HL-60 (cell line): ENCODE measurements at regions not wholly inside any gene's neighbourhood (a gene's known extent, or its start where the extent isn't known, plus 50 kb on each side); places are given as distances from the start of the nearest gene placed in this dataset.
"Not testable (repeated sequence)": the region's sequence is repeated elsewhere in the genome, so short reads cannot be mapped to it uniquely, and the experiment has no call there.

Experiments
- DNase-seq, 2 experiments: peaks; one replicate each; pipeline ENCODE4 v3.0.0-alpha.2; 2010 to 2020; ENCODE audit warnings: low read depth in 1 of 2, low spot score in 1 of 2
- H3K27ac ChIP-seq: fragments of 250-450 bp; sonication (Bioruptor Pico); replicated peaks from 2 replicates; pipeline ENCODE4 v1.5.1; 2020; ENCODE audit warnings: mild to moderate bottlenecking, moderate library complexity
- H3K27me3 ChIP-seq: fragments of 250-450 bp; sonication (Bioruptor Pico); 2 replicates; pipeline ENCODE4 v1.5.1; 2021; ENCODE audit warnings: mild to moderate bottlenecking, moderate library complexity; ENCODE audit not compliant: insufficient read depth, poor library complexity, severe bottlenecking
- H3K4me3 ChIP-seq: replicated peaks from 2 replicates; pipeline ENCODE4 v1.5.1; 2011; ENCODE audit warnings: mild to moderate bottlenecking, control low read depth, low read length; ENCODE audit not compliant: insufficient read depth
- GABPA ChIP-seq: IDR thresholded peaks from 2 replicates; pipeline ENCODE4 v1.6.1; 2012; ENCODE audit warnings: low read depth
- POLR2AphosphoS5 ChIP-seq: IDR thresholded peaks from 2 replicates; pipeline ENCODE4 v1.6.1; 2012; ENCODE audit warnings: low read depth
- SPI1 ChIP-seq: IDR thresholded peaks from 2 replicates; pipeline ENCODE4 v1.6.1; 2012; ENCODE audit warnings: low read depth, mild to moderate bottlenecking, borderline replicate concordance
- TF ChIP-seq, protein P1 (sequence below): IDR thresholded peaks from 2 replicates; pipeline ENCODE4 v1.6.1; 2012; ENCODE audit warnings: low read depth; ENCODE audit not compliant: insufficient replicate concordance
- TF ChIP-seq, protein P2 (sequence below): IDR thresholded peaks from one replicate; pipeline ENCODE4 v1.5.1; 2011; ENCODE audit warnings: low read length, control low read depth, inconsistent platforms; ENCODE audit not compliant: insufficient read depth

DNA sequence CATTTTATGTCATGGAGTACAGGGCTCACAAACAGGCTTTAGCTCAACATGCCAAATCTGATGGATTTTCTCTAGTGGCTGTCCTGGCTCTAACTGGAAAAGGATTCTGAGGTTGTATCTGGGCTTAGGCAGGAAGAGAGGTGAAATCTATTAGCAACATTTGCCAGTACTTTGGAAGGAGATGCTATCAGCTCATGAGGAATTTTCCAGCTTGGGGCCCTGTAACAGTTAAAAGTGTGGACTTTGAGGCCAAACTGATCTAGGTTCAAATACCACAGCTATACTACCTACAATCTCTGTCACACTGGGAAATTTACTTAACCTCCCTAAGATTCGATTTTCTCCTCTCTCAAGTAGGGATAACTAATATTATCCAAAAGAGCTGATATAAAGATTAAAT is 119.0 kb upstream of the HCCS start:
- Histone ChIP-seq H3K27me3 (no peaks in the 10 kb centered on the region), H3K27ac (no peak overlapping the region)

DNA sequence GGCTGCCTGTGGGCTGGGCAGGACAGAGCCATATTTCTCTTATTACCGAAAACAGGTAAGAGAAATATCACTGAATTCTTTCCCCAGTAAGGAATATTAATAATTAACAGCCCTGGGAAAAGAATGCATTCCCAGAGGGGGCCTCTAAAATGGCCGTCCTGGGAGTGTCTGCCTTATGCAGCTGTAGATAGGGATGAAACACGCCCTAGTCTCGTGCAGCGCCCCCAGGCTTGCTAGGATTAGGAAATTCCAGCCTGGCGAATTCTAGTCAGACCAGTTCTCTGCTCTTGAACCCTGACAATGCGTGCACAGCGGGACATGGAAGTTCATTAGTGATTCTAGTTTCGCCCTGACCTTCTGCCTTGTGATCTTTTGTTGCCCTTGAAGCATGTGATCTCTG is 104.1 kb upstream of the HCCS start:
- H3K27me3 ChIP-seq, DNase-seq, H3K4me3 ChIP-seq, H3K27ac ChIP-seq: not testable (repeated sequence)

More for the DNA sequence above, 119.0 kb upstream of the HCCS start:
- no peak overlapping the region for H3K4me3 ChIP-seq
- TF ChIP-seq, protein P1, sequence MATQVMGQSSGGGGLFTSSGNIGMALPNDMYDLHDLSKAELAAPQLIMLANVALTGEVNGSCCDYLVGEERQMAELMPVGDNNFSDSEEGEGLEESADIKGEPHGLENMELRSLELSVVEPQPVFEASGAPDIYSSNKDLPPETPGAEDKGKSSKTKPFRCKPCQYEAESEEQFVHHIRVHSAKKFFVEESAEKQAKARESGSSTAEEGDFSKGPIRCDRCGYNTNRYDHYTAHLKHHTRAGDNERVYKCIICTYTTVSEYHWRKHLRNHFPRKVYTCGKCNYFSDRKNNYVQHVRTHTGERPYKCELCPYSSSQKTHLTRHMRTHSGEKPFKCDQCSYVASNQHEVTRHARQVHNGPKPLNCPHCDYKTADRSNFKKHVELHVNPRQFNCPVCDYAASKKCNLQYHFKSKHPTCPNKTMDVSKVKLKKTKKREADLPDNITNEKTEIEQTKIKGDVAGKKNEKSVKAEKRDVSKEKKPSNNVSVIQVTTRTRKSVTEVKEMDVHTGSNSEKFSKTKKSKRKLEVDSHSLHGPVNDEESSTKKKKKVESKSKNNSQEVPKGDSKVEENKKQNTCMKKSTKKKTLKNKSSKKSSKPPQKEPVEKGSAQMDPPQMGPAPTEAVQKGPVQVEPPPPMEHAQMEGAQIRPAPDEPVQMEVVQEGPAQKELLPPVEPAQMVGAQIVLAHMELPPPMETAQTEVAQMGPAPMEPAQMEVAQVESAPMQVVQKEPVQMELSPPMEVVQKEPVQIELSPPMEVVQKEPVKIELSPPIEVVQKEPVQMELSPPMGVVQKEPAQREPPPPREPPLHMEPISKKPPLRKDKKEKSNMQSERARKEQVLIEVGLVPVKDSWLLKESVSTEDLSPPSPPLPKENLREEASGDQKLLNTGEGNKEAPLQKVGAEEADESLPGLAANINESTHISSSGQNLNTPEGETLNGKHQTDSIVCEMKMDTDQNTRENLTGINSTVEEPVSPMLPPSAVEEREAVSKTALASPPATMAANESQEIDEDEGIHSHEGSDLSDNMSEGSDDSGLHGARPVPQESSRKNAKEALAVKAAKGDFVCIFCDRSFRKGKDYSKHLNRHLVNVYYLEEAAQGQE, result no peak
- no peak for TF ChIP-seq GABPA
- DNase-seq, result no peak

DNA sequence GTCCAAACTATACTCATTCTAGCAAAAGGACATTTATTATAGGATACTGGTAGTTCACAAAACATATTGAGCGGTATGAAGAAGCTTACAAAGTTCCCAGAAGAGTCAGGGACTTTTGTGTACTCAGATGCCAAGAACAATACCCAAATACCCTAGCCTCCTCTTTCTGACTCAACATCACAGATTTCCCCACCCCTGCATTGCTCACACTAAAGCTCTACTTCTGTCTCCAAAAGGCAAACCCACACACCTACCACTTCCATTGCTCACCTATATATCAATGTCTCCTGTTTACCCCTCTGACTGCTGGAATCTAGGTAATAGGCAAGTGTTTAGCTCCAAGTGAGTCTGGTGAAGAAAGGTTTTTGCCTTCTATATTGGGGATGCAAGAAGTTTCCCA is 100.7 kb upstream of the HCCS start:
- H3K27me3 ChIP-seq, result no peaks in the 10 kb centered on the region
- DNase-seq, result no peak
- H3K27ac ChIP-seq, result no peak overlapping the region
- TF ChIP-seq POLR2AphosphoS5, result no peak
- TF ChIP-seq, protein P2, sequence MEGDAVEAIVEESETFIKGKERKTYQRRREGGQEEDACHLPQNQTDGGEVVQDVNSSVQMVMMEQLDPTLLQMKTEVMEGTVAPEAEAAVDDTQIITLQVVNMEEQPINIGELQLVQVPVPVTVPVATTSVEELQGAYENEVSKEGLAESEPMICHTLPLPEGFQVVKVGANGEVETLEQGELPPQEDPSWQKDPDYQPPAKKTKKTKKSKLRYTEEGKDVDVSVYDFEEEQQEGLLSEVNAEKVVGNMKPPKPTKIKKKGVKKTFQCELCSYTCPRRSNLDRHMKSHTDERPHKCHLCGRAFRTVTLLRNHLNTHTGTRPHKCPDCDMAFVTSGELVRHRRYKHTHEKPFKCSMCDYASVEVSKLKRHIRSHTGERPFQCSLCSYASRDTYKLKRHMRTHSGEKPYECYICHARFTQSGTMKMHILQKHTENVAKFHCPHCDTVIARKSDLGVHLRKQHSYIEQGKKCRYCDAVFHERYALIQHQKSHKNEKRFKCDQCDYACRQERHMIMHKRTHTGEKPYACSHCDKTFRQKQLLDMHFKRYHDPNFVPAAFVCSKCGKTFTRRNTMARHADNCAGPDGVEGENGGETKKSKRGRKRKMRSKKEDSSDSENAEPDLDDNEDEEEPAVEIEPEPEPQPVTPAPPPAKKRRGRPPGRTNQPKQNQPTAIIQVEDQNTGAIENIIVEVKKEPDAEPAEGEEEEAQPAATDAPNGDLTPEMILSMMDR, result no peak
- TF ChIP-seq, protein P1, result no peak
- no peak for TF ChIP-seq GABPA
- TF ChIP-seq SPI1, result no peak
- no peak overlapping the region for H3K4me3 ChIP-seq

DNA sequence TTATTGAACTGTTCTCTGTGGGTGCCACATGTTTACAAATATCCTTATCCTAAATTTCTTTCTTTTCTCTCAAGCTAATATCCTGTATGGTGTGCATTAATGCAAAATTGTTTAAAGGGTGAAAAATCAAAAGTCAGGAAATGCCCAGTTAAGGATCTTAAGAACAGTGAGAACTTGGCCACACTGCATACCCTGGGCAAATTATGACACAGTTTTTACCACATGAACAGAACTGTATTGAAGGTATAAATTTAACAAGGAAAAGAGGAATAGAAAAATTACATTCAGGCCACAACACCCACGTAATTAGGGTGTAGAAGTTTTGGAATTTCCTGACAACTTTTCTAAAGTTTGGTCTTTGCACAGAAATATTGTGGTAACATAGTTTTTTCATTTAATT is 94.4 kb upstream of the HCCS start:
- TF ChIP-seq, protein P1, result no peak
- TF ChIP-seq POLR2AphosphoS5 (no peak), SPI1 (no peak), GABPA (no peak)
- TF ChIP-seq, protein P2, result no peak
- DNase-seq, result no peak
- Histone ChIP-seq H3K27ac (no peak overlapping the region), H3K4me3 (no peak overlapping the region), H3K27me3 (no peaks in the 10 kb centered on the region)

DNA sequence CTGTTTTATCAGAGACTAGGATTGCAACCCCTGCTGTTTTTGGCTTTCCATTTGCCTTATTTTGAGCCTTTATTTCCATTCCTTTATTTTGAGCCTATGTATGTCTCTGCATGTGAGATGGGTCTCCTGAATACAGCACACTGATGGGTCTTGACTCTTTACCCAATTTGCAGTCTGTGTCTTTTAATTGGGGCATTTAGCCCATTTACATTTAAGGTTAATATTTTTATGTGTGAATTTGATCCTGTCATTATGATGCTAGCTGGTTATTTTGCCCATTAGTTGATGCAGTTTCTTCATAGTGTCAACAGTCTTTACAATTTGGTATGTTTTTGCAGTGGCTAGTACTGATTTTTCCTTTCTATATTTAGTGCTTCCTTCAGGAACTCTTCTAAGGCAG is 88.5 kb upstream of the HCCS start:
- not testable (repeated sequence) for H3K27ac ChIP-seq, DNase-seq, H3K4me3 ChIP-seq, H3K27me3 ChIP-seq
